ENCODE measurements at regions not wholly inside any gene's neighbourhood (a gene's known extent, or its start where the extent isn't known, plus 50 kb on each side); places are given as distances from the start of the nearest gene placed in this dataset.

GRCh38 chr13:64459778-64460177 is 2770.4 kb downstream of the PCDH9 start (continued):
- TF ChIP-seq ZBTB33 (IDR thresholded peaks at IDR 0.05; ENCODE audit: extremely low read depth, insufficient replicate concordance, low read length) (no peak), FOSL1 (IDR thresholded peaks at IDR 0.05; ENCODE audit: low read depth) (no peak), YY1 (IDR thresholded peaks at IDR 0.05; ENCODE audit: extremely low read depth, insufficient replicate concordance, low read depth, low read length) (no peak)

- no peaks in the 10 kb centered on the region for H3K4me1 ChIP-seq (ENCODE audit: control insufficient read depth in 1 of 2, insufficient read depth in 2 of 2, low read length in 2 of 2)
- no peaks in the 10 kb centered on the region for H3K79me2 ChIP-seq (ENCODE audit: insufficient read depth, low read length)
- no peak overlapping the region for H2AFZ ChIP-seq (ENCODE audit: low read depth, low read length, poor library complexity, severe bottlenecking)
- no peak for ATAC-seq
- CTCF ChIA-PET = no interaction called here
- H3K36me3 ChIP-seq (ENCODE audit: control insufficient read depth in 1 of 2, insufficient read depth in 2 of 2, low read length in 2 of 2) = no peaks in the 10 kb centered on the region
- no peak for DNase-seq (ENCODE audit: low read depth, low spot score)
- TF ChIP-seq MAX (IDR thresholded peaks at IDR 0.05) (no peak), EGR1 (IDR thresholded peaks at IDR 0.05; ENCODE audit: low read depth) (no peak), FOSL1 (IDR thresholded peaks at IDR 0.05; ENCODE audit: low read depth) (no peak), CEBPB (IDR thresholded peaks at IDR 0.05; ENCODE audit: low read depth) (no peak), ATF3 (IDR thresholded peaks at IDR 0.05) (no peak), CTCF (IDR thresholded peaks at IDR 0.05 in 2 of 3, conservative IDR thresholded peaks at IDR 0.05 in 1 of 3; ENCODE audit: borderline replicate concordance in 1 of 3, insufficient read depth in 1 of 3, low read depth in 2 of 3, low read length in 2 of 3) (no peak), TCF7L2 (IDR thresholded peaks at IDR 0.05; ENCODE audit: borderline replicate concordance, extremely low read depth, insufficient read depth, insufficient read length) (no peak), ELF1 (IDR thresholded peaks at IDR 0.05; ENCODE audit: borderline replicate concordance, low read depth) (no peak), REST (IDR thresholded peaks at IDR 0.05; ENCODE audit: low read depth) (no peak)
- H3K27ac ChIP-seq (ENCODE audit: low read depth, low read length) = no peak overlapping the region
- no peaks in the 10 kb centered on the region for H3K9me3 ChIP-seq (ENCODE audit: control insufficient read depth in 1 of 2, insufficient read depth in 1 of 2, low read depth in 1 of 2, low read length in 2 of 2)
- RAD21 ChIA-PET (ENCODE audit: low non-redundant PET in 1 of 2, low total read pairs in 2 of 2, uncharacterized antibody in 2 of 2, unreplicated experiment in 2 of 2) = no interaction called here
- no peaks in the 10 kb centered on the region for H3K27me3 ChIP-seq (ENCODE audit: insufficient read depth, low read length)
- H3K9me2 ChIP-seq (ENCODE audit: insufficient read depth) = no peaks in the 10 kb centered on the region
- POLR2A ChIA-PET = no interaction called here
- H3K9ac ChIP-seq (ENCODE audit: low read length) = no peak overlapping the region
- no peaks in the 10 kb centered on the region for H4K20me1 ChIP-seq (ENCODE audit: insufficient read depth)
- no peak overlapping the region for H3K4me3 ChIP-seq (replicated peaks in 1 of 2; ENCODE audit: low read depth in 1 of 2, low read length in 2 of 2)
- intact Hi-C loops (cut with micrococcal nuclease) = no loop called here
- no TSS peak for BruUV-seq (replicated peaks)
- no peak overlapping the region for H3K4me2 ChIP-seq (ENCODE audit: low read length)
These were observed 2772.2 kb downstream of the PCDH9 start for GRCh38 chr13:64457976-64458375.

Measured in HCT116 (cell line).